Stimulated activated CD4-positive, alpha-beta T cell treated with anti-CD3 and anti-CD28 coated beads, Interleukin-15, amount 100 ng/mL, for 1 hour (primary cell): ENCODE measurements at regions not wholly inside any gene's neighbourhood (a gene's known extent, or its start where the extent isn't known, plus 50 kb on each side); places are given as distances from the start of the nearest gene placed in this dataset.
"Not testable (repeated sequence)": the region's sequence is repeated elsewhere in the genome, so short reads cannot be mapped to it uniquely, and the experiment has no call there.

Source experiments
- DNase-seq, 2 donors: peaks; one replicate each; pipeline ENCODE4 v3.0.0-alpha.2; 2020; ENCODE audit warnings: low read depth in 1 of 2, low spot score in 1 of 2

DNA sequence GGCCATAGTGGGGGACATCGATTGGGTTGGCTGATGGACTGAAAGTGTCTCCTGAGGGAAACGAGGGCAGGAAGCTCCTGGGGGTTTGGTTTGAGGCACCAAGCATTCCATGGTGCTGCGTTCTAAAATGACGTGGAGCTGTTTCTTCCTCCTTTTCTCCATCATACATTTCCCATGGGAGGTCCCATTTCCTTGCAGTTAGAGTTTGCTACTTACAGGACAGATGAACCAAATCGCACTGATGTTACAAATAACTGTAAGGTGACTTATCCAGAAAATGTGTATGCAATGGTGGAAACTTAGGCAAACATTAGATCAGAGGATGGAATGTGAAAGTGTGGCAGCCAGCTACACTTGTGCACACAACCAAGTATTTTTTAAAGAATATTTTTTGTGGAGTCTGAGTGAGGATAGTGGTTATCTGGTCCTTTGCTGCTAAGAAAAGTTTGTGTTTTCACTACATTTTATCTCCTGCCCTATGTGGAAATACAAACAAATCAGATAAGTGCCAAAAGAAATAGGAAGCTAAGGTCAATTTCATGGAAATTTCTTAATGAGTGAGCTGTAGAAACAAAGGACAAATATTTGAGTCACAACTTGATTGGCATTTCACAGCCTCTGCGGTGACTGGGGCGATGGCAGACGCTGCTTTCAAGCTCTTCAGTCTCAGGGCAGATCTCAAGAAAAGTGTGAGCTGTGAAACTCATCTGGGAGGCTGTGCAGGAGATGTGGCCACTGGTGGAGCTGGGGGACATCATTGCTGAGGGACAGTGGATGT, 256.2 kb downstream of the TSN start:
- no peak for DNase-seq

DNA sequence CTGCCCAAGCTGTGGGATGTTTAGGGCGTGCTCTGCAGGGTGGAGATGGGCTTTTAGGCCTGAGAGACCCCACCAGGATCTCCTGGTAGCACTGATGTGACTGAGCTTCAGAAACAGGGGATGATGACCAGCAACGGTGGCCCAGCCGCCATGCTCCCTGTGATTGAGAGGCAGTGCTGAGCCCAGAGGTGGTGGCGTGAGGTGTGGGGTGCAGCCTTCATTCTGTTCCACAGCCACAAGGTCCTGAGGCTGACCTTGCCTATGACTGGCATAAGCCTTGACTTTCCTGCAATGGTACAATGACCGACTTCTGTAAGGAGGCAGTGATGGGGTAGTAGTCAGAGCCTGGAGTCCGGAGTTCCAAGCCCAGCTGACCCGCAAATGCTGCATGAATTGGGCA, 263.3 kb downstream of the TSN start:
- no peak for DNase-seq

DNA sequence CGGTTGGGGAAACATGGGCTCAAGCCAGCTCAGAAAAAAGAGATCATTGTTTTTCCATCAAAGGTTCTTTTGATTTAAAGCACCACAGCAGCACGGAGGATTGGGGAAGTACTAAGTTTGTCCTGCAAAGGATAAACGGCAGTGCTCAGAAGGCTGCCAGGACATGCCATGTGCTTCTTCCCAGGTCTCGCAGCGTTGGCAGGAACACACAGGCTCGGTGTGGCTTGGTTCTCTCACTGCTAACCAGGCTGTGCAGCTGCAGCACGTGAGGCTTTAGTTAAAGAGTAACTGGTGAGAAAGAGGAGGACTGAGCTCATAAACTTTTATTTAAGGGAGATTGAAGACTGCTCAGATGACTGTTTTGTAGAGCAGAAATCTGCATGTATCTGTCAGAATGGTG, 264.3 kb downstream of the TSN start:
- no peak for DNase-seq

DNA sequence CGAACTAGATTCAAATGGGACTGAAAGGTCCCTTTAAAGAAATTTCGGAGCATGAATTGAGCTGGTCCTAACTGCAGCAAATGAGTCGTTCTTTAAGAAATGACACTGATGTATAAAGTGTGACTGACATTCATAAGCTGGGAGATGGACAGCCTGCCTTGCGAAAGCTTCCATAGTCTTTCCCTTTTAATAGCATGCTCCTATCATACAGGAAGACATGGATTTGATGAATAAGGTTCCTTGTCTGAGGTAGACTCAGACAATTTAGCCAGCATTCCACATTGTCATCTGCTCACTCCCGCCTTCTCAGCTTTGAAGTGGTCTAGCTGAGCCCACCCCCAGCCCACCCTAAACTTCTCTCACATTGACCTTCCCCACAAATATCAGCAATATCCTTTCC, 264.9 kb downstream of the TSN start:
- no peak for DNase-seq

DNA sequence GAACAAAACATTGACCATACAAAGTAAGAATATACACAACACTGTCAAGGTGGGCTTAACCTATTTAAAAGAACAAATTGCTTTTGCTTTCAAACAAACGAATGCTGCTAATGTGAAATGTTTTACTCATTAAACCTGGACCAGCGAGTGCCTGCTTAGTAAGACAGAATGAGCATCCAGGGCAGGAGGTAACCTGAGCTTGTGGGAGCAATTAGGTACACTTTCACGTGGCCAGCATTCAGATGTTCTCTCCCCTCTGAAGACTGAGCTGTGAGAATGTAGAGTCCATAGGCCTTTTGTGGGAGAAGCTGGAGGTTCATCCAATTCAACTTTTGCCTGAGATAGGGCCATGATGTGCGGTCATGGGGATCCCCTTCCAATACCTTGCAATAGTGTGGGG, 266.5 kb downstream of the TSN start:
- no peak for DNase-seq

DNA sequence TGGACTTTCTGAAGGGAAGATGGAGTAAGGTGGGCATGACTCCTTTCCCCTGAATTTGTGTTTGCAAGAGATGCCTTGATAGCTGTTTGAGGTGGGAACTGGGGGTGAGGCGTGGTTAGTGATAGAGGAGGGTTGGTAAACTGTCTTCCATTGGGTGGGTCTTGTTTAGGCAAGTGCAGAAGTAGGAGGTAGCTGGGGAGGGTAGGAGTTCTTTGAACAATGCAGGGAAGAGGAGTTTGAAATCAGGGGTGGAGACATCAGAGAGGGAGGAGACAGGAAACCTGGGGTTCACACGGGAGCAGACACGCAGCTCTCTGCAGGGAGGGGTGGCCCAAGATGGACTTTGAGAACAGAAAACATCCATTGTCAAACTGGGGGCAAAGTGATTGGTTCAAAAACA, 267.1 kb downstream of the TSN start:
- no peak for DNase-seq

DNA sequence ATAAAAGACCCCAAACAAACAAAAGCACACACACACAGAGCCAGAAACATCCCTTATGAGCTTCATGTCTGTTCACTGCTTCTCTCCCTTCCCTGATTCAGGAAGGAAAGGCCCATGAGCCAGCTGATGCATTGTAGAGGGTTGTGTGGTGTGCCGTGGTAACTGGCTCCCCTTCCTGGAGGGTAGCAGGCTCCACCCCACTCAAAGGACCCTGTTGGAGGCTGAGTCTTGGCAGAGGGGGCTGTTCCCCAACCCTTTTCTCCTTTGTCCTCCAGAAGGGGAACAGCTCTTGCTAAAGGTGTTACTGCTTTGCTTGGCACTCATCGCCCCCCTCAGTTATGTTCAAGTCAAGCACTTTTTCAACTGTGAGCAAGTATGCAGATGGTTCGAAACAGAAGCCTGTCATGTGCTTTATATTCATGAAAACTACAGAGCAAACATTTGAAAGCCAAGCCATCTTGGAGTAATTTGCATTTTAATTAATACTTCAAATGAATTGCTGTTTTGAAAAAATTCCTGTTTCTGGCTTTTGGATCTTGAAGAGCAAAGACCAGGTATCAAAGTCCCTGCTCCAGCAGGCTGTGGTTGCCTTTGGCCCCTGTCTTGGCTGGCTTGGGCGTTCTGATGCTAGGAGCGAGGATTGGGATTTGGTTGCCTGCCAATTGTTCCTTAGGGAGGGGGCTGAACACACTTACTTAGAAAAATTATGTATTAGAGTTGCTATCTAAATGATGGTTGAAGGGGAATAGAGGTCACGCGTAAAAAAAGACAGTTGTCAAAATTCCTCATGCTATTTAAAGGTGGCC, 267.8 kb downstream of the TSN start:
- no peak for DNase-seq

DNA sequence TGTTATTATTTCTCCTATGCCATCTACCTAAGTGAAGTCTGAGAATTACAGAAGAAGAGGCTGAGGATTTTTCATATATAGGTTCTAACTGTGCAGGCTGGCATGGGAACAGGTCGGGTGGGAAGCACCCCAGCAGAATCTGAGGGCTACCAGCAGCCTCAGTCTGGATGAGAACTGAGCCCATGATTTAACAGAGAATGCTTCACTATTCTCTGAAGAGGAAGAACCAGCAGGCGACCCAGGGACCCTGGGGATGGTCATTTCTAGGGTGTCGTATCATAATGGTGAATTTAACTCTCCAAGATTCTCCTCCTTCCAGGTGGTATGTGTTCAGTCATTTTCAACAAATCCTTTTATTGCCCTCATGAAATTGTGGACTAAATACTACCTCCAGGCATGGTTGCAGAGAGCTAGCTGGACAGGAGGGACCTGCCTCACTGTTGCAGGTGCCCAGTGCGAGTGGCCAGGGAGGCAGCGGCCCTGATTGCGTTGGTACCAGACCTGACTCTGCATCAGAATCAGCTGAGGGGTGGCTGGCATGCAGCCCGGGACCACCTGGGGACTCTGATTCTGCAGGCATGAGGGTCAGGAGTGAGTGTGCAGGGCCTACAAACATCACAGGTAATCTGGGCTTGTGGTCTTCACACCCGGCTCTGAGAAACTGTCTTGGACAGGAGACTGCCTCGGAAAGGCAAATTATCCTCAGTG, 272.2 kb downstream of the TSN start:
- no peak for DNase-seq

DNA sequence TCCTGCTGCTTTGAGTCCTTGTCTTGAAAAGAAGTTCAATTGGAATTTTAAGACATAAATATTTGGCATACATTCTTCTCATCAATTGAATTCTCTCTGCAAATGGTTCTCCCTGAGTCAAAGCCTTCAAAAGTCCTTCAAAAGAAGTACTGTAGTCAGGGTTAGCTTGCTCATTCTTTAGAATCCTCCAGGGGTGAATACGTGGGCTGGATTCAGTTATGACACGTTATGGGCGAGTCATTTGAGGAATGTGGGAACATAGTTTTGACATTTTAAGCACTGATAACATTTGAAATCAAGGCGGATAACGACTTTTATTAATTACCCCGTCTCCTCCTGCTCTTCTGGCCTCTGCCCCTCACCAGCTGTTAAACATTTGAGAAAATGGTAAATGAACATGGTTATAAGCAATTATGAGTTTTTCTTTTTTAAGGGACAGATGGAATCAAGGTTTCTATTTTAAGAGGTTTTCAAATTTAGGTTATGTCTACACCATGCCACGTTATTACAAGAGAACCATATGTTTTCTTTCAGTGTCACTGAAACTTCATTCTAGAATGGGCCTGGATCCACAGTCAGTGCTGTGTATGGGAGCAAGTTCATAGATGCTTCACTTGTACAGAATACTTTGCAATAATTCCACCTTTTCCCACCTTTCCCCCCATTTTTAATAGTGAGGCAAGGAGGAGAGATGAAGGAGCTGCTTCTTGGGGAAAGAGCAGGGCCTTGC, 273.1 kb downstream of the TSN start:
- DNase-seq = no peak

DNA sequence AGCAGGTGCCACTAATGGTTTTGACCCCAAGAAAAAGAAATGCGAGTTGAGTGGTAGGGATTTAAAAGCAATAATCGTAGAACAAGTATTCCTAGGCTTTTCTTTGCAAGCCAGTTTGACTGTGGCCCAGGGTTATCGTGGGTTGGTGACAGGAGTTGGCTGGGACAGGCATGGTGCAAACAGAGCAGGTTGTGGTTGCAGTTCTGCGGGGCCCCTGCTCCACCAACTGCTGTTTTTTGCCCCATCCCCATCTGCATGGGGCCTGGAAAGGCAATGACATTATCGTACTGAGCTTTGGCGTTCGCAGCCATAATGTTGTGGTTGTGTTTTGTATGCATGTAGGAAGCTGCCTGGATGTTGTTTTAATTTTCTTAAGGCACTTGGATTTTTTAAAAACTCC, 274.0 kb downstream of the TSN start:
- DNase-seq = no peak

DNA sequence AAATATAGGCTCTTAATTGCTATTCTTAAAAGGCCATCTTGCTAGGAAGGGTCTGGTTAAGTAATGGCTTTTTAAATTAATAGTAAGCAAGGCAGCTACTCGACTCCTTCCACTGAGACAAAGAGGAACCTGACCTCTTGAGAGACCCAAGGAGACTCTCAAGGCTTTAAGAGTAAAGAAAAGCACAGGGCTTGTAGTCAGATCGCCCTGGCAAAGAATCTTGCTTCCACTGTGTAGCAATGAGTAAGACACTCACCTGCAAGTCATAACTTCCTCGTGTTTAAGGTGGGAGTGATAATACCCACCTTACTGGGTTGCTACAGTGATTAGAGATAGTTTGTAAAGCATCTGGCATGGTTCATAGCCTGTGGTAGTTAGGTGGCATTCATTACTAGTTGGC, 274.5 kb downstream of the TSN start:
- no peak for DNase-seq

DNA sequence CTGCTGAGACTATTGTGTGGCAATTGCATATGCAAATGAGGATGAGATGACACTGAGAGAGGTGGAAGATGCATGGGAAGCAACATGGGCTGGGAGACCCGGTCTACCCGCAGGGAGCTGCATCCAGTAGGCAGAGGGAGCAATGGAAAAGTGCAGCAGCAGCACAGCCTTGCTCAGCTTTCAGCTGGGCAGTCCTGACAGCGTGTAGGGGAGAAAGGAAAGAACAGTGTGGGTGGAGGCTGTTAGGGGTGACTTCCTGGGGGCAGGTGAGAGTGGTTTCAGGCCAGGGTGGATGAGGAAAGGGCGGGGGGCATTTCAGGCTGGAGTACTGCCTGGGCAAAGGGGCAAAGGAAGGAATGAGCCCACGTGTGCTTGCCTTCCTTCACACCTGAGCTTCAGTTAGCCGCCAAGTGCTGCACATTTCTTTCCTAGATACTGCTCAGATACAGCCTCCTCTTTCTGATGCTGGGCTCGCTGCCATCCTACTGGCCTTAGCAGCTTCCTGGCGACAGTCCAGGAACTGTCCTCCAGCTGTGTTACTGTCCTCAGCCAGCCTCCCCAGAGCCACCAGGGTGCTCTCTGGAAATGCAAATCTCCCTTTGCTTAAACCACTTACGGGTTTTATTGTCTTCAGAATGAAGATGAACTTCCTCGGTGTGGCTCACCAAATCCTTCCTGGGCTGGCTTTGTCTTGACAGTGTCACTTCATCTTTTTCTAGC, 276.3 kb downstream of the TSN start:
- DNase-seq = no peak

DNA sequence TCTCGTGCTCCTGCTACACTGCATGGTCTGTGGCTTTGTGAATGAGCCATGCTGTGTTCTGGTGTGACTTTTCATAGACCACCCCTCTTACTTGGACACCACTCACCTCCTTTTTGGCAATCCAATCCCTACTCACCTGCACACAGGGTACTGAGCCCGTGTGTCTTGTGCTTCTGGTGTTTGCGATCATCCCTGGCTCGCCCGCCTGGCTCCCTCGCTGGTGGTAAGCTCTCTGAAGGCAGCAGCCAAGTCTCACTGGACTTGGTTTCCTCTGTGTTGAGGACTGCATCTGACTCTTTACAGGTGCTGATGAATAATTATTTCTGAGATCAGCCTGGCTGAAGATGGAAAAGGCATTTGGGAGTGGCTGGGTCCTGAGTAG, 276.8 kb downstream of the TSN start:
- DNase-seq = no peak

DNA sequence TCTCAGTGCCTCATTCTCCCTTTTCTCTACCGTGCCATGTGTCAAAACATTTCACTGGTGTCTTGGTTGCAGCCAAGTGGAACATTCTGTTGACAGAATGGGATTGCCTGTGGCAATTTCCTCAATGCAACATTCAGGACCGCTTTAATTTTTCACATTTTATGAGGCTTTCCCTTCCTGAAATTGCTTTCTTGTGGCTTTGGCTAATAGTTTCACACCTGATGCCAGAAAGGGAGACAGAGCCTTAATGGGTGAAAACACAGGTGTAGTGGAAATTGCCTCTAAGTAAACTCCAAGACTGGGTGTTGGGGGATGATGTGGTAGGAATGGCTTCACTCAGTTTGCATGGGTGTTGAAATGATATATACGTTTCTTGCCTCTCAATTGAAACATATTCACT, 278.3 kb downstream of the TSN start:
- no peak for DNase-seq

DNA sequence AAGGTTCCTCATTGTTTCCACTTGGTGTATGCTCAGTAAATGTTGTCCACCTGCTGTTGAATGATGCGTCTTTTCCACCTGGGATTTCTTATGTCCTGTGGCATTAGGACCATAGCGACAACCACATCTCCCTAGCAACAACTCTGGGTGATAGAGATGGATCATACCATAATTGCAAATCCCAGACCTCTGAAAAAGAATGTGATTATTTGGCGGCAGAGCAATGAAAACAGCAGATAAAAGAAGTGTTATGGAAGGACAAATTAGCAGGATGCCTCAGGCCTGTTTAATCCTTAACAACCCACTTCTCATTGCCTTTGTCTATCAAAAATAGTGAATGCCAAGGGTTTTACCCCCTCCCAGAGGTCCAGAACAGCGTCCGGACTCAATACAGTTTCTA, 278.9 kb downstream of the TSN start:
- no peak for DNase-seq

DNA sequence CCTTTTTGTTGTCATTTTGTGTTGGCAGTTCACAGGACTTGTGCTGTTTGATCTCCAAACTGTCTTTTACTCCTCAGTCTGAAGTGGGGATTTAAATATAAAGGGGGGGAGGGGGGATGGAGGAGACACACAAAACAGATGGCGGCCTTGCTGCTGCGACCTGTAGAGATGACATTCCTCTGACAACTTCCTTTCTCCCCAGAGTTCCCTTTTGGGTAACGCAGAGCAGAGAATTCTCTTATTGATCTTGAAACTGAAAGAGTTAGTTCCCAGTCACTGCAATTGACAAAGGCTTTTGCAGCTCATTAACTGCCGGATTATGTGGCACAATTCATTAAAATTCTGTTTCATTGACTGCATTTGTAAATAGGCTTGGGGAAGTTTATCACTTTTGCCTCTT, 279.3 kb downstream of the TSN start:
- no peak for DNase-seq

DNA sequence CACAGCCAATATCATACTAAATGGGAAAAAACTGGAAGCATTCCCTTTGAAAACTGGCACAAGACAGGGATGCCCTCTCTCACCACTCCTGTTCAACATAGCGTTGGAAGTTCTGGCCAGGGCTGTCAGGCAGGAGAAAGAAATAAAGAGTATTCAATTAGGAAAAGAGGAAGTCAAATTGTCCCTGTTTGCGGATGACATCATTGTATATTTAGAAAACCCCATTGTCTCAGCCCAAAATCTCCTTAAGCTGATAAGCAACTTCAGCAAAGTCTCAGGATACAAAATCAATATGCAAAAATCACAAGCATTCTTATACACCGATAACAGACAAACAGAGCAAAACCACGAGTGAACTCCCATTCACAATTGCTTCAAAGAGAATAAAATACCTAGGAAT, 283.4 kb downstream of the TSN start:
- DNase-seq = not testable (repeated sequence)

DNA sequence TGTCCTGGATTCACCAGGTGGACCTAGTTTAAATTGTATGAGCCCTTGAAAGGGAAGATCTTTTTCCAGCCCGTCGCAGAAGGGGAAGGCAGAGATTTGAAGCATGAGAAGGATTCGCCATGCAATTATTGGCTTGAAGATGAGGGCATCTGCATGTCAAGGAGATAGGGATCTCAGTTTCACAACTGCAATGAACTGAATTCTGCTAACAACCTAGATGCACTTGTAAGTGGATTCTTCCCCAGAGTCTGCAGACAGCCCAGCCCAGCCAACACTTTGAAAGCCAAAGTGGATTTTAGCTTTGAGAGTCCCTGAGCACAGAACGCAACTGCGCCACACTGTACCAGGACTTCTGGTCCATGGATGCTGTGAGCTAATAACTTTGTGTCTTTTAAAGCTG, 286.0 kb downstream of the TSN start:
- DNase-seq = no peak

DNA sequence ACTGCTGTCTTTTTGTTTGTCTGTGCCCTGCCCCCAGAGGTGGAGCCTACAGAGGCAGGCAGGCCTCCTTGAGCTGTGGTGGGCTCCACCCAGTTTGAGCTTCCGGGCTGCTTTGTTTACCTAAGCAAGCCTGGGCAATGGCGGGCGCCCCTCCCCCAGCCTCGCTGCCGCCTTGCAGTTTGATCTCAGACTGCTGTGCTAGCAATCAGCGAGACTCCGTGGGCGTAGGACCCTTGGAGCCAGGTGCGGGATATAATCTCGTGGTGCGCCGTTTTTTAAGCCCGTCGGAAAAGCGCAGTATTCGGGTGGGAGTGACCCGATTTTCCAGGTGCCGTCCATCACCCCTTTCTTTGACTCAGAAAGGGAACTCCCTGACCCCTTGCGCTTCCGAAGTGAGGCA, 296.2 kb downstream of the TSN start:
- not testable (repeated sequence) for DNase-seq

DNA sequence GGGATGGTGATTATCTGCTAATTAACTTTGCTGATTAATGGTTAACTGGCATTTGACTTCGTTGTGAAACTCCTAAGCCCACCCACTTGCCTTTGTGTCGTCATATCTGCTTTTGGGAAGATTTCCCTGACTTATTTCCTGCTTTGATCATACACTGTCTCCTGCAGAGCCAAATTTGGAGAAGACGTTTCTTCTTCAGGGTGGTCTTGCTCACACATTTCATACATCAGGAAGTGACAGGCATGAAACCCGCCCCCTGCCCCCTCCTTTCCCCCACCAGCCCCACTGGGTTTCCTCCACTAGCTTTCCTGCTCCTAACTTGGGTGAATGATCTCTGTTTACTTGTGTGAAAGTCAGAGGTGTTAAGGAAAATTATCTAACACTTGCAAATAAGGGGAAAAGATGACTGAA, 300.1 kb downstream of the TSN start:
- DNase-seq = no peak

DNA sequence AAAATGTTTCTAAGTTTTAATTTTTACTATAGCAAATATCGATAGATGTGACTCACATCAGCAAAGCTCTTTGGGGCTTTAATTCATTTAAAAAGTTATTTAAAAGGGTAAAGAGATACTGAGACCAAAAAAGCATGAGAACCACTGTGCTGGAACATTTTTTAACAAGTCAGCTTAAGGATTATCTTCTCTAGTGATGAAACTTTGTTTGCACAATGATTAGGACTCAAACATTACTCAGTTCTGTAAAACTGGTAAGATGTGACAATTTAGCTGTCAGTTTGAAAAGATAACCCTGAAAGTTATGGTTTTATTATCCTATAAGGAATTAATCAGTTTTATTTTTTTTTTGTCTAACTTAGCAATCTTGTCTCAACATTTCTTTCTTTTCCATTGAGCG, 301.4 kb downstream of the TSN start:
- DNase-seq = no peak
